Right lobe of liver (tissue), 4 donors: ENCODE measurements at regions not wholly inside any gene's neighbourhood (a gene's known extent, or its start where the extent isn't known, plus 50 kb on each side); places are given as distances from the start of the nearest gene placed in this dataset.

Source experiments
- CTCF ChIP-seq, 4 donors: fragments of 200-600 bp in 3 of 4; fragments of 450-650 bp in 1 of 4; IDR thresholded peaks; one replicate each; pipeline versions ENCODE4 v1.5.1 to v1.8.0; 2016 to 2022; ENCODE audit warnings: antibody characterized with exemption in 4 of 4, mild to moderate bottlenecking in 2 of 4
- POLR2A ChIP-seq: fragments of 450-650 bp; IDR thresholded peaks from one replicate; pipeline ENCODE4 v1.6.1; 2017; ENCODE audit warnings: antibody characterized with exemption, mild to moderate bottlenecking
- donor health status: DM: no; HTN: no; CAD: no.
- donor health status: DM: no; HTN: no; CAD: no.
- donor health status: DM: no; HTN: yes; CAD: no.

GRCh38 chr2:116749994-116750393 lies 1064.5 kb upstream of the DDX18 start:
- TF ChIP-seq CTCF (IDR thresholded peaks at IDR 0.05), result no peak
- TF ChIP-seq POLR2A, result no peak
